LNCAP (cell line): ENCODE measurements at regions not wholly inside any gene's neighbourhood (a gene's known extent, or its start where the extent isn't known, plus 50 kb on each side); places are given as distances from the start of the nearest gene placed in this dataset.

Experiments used
- CTCF ChIP-seq: fragments of 450-650 bp; IDR thresholded peaks from 2 replicates; pipeline ENCODE4 v1.5.1; 2017; ENCODE audit warnings: mild to moderate bottlenecking

GRCh38 chr3:67202053-67202452, 203.9 kb downstream of the KBTBD8 start:
- TF ChIP-seq CTCF, result no peak

DNA sequence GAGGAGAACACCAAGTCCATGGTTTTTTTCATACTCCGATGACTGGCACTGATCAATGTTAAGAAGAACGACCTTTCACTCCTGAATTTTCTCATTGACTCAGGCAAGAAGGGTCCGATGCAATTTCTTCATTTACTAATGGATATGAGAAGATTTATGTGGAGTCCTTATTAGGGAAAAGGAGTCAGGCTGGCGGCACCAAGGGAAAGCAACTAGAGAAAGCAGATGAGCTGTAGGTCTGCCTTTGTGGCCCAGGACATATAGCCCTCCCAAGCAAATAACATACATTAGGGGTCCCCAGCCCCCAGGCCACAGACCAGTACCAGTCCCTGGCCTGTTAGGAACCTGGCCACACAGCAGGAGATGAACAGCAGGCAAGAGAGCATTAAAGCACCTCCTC, 206.8 kb downstream of the KBTBD8 start:
- TF ChIP-seq CTCF, result no peak

GRCh38 chr3:67215690-67216089, 217.6 kb downstream of the KBTBD8 start:
- no peak for TF ChIP-seq CTCF

DNA sequence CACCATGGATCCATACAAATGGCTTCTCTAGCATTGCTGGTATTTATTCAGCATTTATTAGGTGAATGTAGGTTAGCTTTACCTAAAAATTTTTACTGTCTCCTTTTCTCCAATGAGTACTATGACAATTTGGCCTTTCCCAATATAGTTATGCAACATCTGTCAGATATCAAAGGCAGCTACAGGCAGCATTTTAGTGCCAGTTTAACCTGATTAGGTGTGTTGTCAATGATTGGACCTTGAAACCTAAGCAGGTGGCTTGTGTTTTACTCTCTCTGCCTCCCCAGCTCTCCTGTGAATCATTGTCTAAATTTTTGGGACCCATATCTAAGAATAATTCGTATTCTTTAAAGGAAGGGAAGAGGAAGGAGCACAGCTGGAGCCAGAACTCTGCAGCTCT, 228.9 kb downstream of the KBTBD8 start:
- no peak for TF ChIP-seq CTCF

DNA sequence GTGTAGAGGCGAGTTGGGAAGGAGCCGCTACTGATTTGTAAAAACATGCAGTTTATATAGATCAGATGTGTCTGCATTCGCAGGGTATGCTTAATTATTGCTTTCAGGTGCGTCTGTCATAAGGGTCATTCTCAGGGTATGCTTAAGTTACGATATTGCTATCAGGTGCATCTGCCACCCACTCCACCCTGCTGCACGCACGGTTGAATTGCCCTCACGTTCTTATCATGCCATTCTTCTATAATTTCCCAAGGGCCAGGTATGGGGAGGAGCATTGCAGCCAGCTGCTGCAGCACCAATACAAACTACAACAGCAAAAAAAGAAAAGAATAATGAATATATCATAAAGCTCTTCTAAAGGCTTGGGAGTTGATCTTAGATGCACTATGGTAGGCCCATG, 230.0 kb downstream of the KBTBD8 start:
- no peak for TF ChIP-seq CTCF

- TF ChIP-seq CTCF, result no peak
Measured at GRCh38 chr3:67232642-67233041, 234.5 kb downstream of the KBTBD8 start.

DNA sequence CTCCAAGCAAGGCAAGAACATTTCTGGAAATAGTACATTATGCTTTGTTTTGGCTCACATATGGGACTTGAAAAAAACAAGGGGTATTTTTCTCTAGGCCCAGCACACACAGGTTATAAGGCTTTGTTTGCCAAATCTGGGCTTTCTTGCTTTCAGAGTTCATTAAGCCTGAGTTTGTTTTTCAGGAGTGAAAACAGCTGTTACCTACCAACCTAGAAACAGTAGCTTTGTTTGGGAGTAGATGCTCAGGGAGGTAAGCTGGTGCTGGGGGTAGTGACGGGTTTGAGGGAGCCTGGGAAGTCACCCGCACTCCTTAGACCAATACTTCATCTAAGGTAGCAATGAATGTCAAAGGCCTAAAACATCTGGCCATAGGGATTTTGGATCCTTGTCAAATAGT, 241.2 kb downstream of the KBTBD8 start:
- no peak for TF ChIP-seq CTCF

- TF ChIP-seq CTCF, result no peak
Measured at GRCh38 chr3:67241084-67241483, 243.0 kb downstream of the KBTBD8 start.
